Panc1 (cell line): ENCODE measurements at regions not wholly inside any gene's neighbourhood (a gene's known extent, or its start where the extent isn't known, plus 50 kb on each side); places are given as distances from the start of the nearest gene placed in this dataset.

Experiments
- ATAC-seq: fragments of 200-7000 bp; cut with Tn5 transposase; 2 replicates; pipeline ENCODE4 v1.9.1; 2020; ENCODE audit warnings: mild to moderate bottlenecking, moderate library complexity
- BruUV-seq: library from RNA; stranded (reverse); fragments of 400-500 nt; replicated peaks from 2 replicates; lab custom pipeline; 2021; lab: Mats Ljungman, UMichigan
- CTCF ChIA-PET: fragments of 300-600 bp; sonication (Branson Sonifier 250); formaldehyde crosslinking; loops from one replicate; lab custom pipeline; 2022; ENCODE audit warnings: antibody characterized with exemption; lab: Charles Lee
- POLR2A ChIA-PET: fragments of 300-600 bp; sonication (Branson Sonifier 250); formaldehyde crosslinking; loops from one replicate; lab custom pipeline; 2022; ENCODE audit warnings: antibody characterized with exemption; lab: Charles Lee
- DNase-seq: peaks from one replicate; pipeline ENCODE4 v3.0.0-alpha.2; 2010; ENCODE audit warnings: low read depth, low spot score
- H3K27ac ChIP-seq: 2 replicates; pipeline ENCODE4 v1.5.1; 2011; ENCODE audit warnings: mild to moderate bottlenecking, low read length, inconsistent platforms
- H3K27me3 ChIP-seq: fragments of 200-500 bp; sonication (Bioruptor generic); 2 replicates; pipeline ENCODE4 v1.6.0; 2014; ENCODE audit warnings: low read length, inconsistent platforms; ENCODE audit not compliant: control insufficient read depth, insufficient read depth
- H3K36me3 ChIP-seq: fragments of 200-500 bp; sonication (Bioruptor generic); 2 replicates; pipeline ENCODE4 v1.5.1; 2014; ENCODE audit warnings: inconsistent platforms, mild to moderate bottlenecking, low read length, moderate library complexity; ENCODE audit not compliant: control insufficient read depth, insufficient read depth
- H3K4me1 ChIP-seq: 2 replicates; pipeline ENCODE4 v1.5.1; 2011; ENCODE audit warnings: inconsistent platforms, mild to moderate bottlenecking, low read length, moderate library complexity; ENCODE audit not compliant: control insufficient read depth, insufficient read depth
- H3K4me3 ChIP-seq, 2 experiments: 2 replicates each; pipeline ENCODE4 v1.5.1; 2011 to 2012; ENCODE audit warnings: low read depth in 2 of 2, low read length in 2 of 2, mild to moderate bottlenecking in 2 of 2, inconsistent platforms in 1 of 2, moderate library complexity in 1 of 2
- H3K9me3 ChIP-seq: fragments of 200-500 bp; sonication (Bioruptor generic); 2 replicates; pipeline ENCODE4 v1.5.1; 2014; ENCODE audit warnings: low read depth, mild to moderate bottlenecking, inconsistent platforms, low read length, moderate library complexity; ENCODE audit not compliant: control insufficient read depth, insufficient read depth
- CTCF ChIP-seq: fragments of 450-650 bp; IDR thresholded peaks from 2 replicates; pipeline ENCODE4 v1.5.1; 2017; ENCODE audit warnings: mild to moderate bottlenecking
- POLR2AphosphoS5 ChIP-seq: IDR thresholded peaks from 2 replicates; pipeline ENCODE4 v1.6.1; 2012; ENCODE audit warnings: mild to moderate bottlenecking, low read depth, low read length, moderate library complexity
- REST ChIP-seq, 2 experiments: IDR thresholded peaks; 2 replicates each; pipeline ENCODE4 v1.6.1; 2011 to 2012; ENCODE audit warnings: low read depth in 2 of 2, control low read depth in 1 of 2, low read length in 1 of 2, mild to moderate bottlenecking in 1 of 2, moderate library complexity in 1 of 2; ENCODE audit not compliant: insufficient read depth in 1 of 2
- SIN3A ChIP-seq: IDR thresholded peaks from 2 replicates; pipeline ENCODE4 v1.6.1; 2012; ENCODE audit warnings: low read depth, mild to moderate bottlenecking, low read length, moderate library complexity, borderline replicate concordance; ENCODE audit not compliant: insufficient read depth
- TCF7L2 ChIP-seq: IDR thresholded peaks from 2 replicates; pipeline ENCODE4 v1.6.1; 2011; ENCODE audit warnings: mild to moderate bottlenecking, low read depth, low read length, inconsistent platforms
- in situ Hi-C: cut with HindIII; loops from 2 replicates; pipeline ENCODE4 v1.10.0; 2016; ENCODE audit warnings: low sequenced_read_pairs, low pct_unique_long_range_greater_than_20kb
- intact Hi-C: fragments of 100-400 bp; cut with micrococcal nuclease; formaldehyde crosslinking; loops from one replicate; pipeline ENCODE4 v1.10.0; 2022; ENCODE audit not compliant: unreplicated experiment

- CTCF ChIA-PET = no interaction called here
- BruUV-seq = no TSS peak
Observed at GRCh38 chr1:48071513-48071912, 74.3 kb upstream of the TRABD2B start.

GRCh38 chr1:48070396-48070750, 73.2 kb upstream of the TRABD2B start:
- ATAC-seq (no peak), DNase-seq (no peak)
- POLR2A ChIA-PET = no interaction called here
- TF ChIP-seq CTCF (no peak), SIN3A (no peak), POLR2AphosphoS5 (no peak), REST (IDR thresholded peaks at IDR 0.05; ENCODE audit: insufficient read depth in 1 of 2, low read depth in 2 of 2, low read length in 1 of 2) (no peak), TCF7L2 (no peak)
- in situ Hi-C loops (no loop called here), intact Hi-C loops (no loop called here)
- Histone ChIP-seq H3K36me3 (no peaks in the 10 kb centered on the region), H3K4me3 (no peak overlapping the region), H3K27ac (no peak overlapping the region), H3K9me3 (no peaks in the 10 kb centered on the region), H3K4me1 (no peaks in the 10 kb centered on the region), H3K27me3 (peaks cover 2% of the 10 kb centered on the region; the same call in 1 of the 2 replicates)
- BruUV-seq = no TSS peak
- CTCF ChIA-PET = no interaction called here

More at GRCh38 chr1:48071513-48071912, 74.3 kb upstream of the TRABD2B start:
- POLR2A ChIA-PET = no interaction called here
- Histone ChIP-seq H3K27ac (no peak overlapping the region), H3K4me3 (no peak overlapping the region), H3K36me3 (no peaks in the 10 kb centered on the region), H3K27me3 (peaks cover 2% of the 10 kb centered on the region; the same call in 1 of the 2 replicates), H3K9me3 (no peaks in the 10 kb centered on the region), H3K4me1 (no peaks in the 10 kb centered on the region)
- DNase-seq (no peak), ATAC-seq (no peak)
- in situ Hi-C loops (no loop called here), intact Hi-C loops (no loop called here)
- TF ChIP-seq CTCF (no peak), SIN3A (no peak), REST (IDR thresholded peaks at IDR 0.05; ENCODE audit: insufficient read depth in 1 of 2, low read depth in 2 of 2, low read length in 1 of 2) (no peak), TCF7L2 (no peak), POLR2AphosphoS5 (no peak)
